Cardiac muscle cell (in vitro differentiated cells and primary cell): ENCODE measurements at regions not wholly inside any gene's neighbourhood (a gene's known extent, or its start where the extent isn't known, plus 50 kb on each side); places are given as distances from the start of the nearest gene placed in this dataset.

Source experiments
- DNase-seq, 2 donors: peaks; one replicate each; pipeline versions ENCODE4 v3.0.0 to v3.0.0-alpha.2; 2010 to 2017; ENCODE audit warnings: low read depth in 1 of 2, low spot score in 1 of 2
- H3K27ac ChIP-seq: fragments of 200-600 bp; sonication (generic); 2 replicates; pipeline ENCODE4 v1.5.1; 2016
- H3K27me3 ChIP-seq: fragments of 200-600 bp; sonication (generic); 2 replicates; pipeline ENCODE4 v1.6.0; 2016; ENCODE audit warnings: control low read depth
- H3K36me3 ChIP-seq: fragments of 200-600 bp; sonication (generic); 2 replicates; pipeline ENCODE4 v1.5.1; 2016; ENCODE audit warnings: control low read depth
- H3K4me1 ChIP-seq: fragments of 200-600 bp; sonication (generic); 2 replicates; pipeline ENCODE4 v1.8.1; 2017; ENCODE audit warnings: low read depth, mild to moderate bottlenecking, mixed run types
- H3K4me3 ChIP-seq: fragments of 200-600 bp; sonication (generic); 2 replicates; pipeline ENCODE4 v1.5.1; 2016; ENCODE audit warnings: mild to moderate bottlenecking
- H3K9me3 ChIP-seq: fragments of 200-600 bp; sonication (generic); 2 replicates; pipeline ENCODE4 v1.5.1; 2017; ENCODE audit warnings: low read depth, mild to moderate bottlenecking, control low read depth
- CTCF ChIP-seq: IDR thresholded peaks from 2 replicates; pipeline ENCODE4 v1.5.1; 2012; ENCODE audit warnings: low read depth, mild to moderate bottlenecking, low read length

GRCh38 chr12:28135801-28136439, 54.3 kb upstream of the CCDC91 start:
- Histone ChIP-seq H3K4me3 (no peak overlapping the region), H3K27me3 (no peaks in the 10 kb centered on the region), H3K36me3 (no peaks in the 10 kb centered on the region), H3K27ac (no peak overlapping the region), H3K4me1 (no peaks in the 10 kb centered on the region), H3K9me3 (no peaks in the 10 kb centered on the region)
- no peak for TF ChIP-seq CTCF
- no peak for DNase-seq

DNA sequence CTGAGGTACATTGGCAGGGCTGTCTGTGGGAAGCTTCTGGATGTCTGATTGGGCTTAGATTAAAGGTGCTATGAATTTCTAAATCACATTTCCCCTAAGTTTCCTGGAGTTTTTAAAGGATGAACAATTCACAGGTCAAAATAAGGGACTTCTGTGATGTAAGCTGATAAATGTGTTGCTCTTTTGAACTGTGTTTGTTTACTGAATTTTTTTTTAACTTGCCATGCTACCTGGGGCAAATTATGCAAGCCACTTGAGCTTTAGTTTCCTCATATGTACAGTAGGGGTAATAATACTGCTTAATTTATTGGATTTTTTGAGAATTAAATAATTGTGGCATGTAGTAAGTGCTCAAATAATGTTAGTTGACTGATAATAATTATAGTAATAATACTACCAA, 52.8 kb upstream of the CCDC91 start:
- Histone ChIP-seq H3K27ac (no peak overlapping the region), H3K4me3 (no peak overlapping the region), H3K27me3 (no peaks in the 10 kb centered on the region), H3K36me3 (no peaks in the 10 kb centered on the region), H3K9me3 (no peaks in the 10 kb centered on the region), H3K4me1 (no peaks in the 10 kb centered on the region)
- no peak for TF ChIP-seq CTCF
- no peak for DNase-seq

- Histone ChIP-seq H3K4me3 (no peak overlapping the region), H3K27me3 (no peaks in the 10 kb centered on the region), H3K36me3 (no peaks in the 10 kb centered on the region), H3K9me3 (no peaks in the 10 kb centered on the region), H3K4me1 (no peaks in the 10 kb centered on the region), H3K27ac (no peak overlapping the region)
- DNase-seq = no peak
- no peak for TF ChIP-seq CTCF
These were observed 49.9 kb upstream of the CCDC91 start for GRCh38 chr12:28140404-28140803.
